ENCODE measurements at regions not wholly inside any gene's neighbourhood (a gene's known extent, or its start where the extent isn't known, plus 50 kb on each side); places are given as distances from the start of the nearest gene placed in this dataset.

GRCh38 chr16:14350081-14350480 lies 279.0 kb downstream of the MRTFB start:
- no peak for DNase-seq
- no peak overlapping the region for H3K4me3 Mint-ChIP-seq
- H3K4ac ChIP-seq (ENCODE audit: low read depth, low read length): no peak overlapping the region
- H3K27me3 ChIP-seq (ENCODE audit: insufficient read depth, low read length): no peaks in the 10 kb centered on the region
- H3K9me3 Mint-ChIP-seq: peaks cover 2 to 8% of the 10 kb centered on the region in 2 experiments; a peak in 4 of 5 replicates
- no peak overlapping the region for H2AFZ ChIP-seq (ENCODE audit: low read length)
- no peaks in the 10 kb centered on the region; the same call in 1 of the 2 replicates for H3K4me1 ChIP-seq (ENCODE audit: insufficient read depth, low read length)
- H3K4me2 ChIP-seq (ENCODE audit: insufficient read depth, insufficient read length, low read length): no peak overlapping the region
- no peak overlapping the region for H2BK5ac ChIP-seq (ENCODE audit: insufficient read length, low read length)
- no peaks in the 10 kb centered on the region for H3K79me2 ChIP-seq (ENCODE audit: insufficient read depth, low read length)
- H4K20me1 ChIP-seq (ENCODE audit: control insufficient read depth, insufficient read depth, insufficient read length): no peaks in the 10 kb centered on the region
- no peak overlapping the region for H2BK12ac ChIP-seq (ENCODE audit: insufficient read length, low read depth, low read length)
- no peak overlapping the region for H3K9ac ChIP-seq (ENCODE audit: extremely low read depth, insufficient read length, low read length)
- peaks cover 7 to 11% of the 10 kb centered on the region in 2 experiments for H3K4me1 Mint-ChIP-seq
- H2BK20ac ChIP-seq (ENCODE audit: low read depth, low read length, poor library complexity, severe bottlenecking): no peak overlapping the region
- H4K5ac ChIP-seq (ENCODE audit: insufficient read length, low read depth, low read length): no peak overlapping the region
- H4K91ac ChIP-seq (ENCODE audit: insufficient read length, low read depth, low read length): no peak overlapping the region
- H2AK5ac ChIP-seq (ENCODE audit: insufficient read length, low read length): no peak overlapping the region
- no peaks in the 10 kb centered on the region; the same call in 1 of the 2 replicates for H3K27me3 Mint-ChIP-seq (ENCODE audit: low read depth)
- no peak overlapping the region for H4K8ac ChIP-seq (replicated peaks; ENCODE audit: insufficient read length, low read depth, low read length)
- TF ChIP-seq CTCF (conservative IDR thresholded peaks at IDR 0.05): no peak
- H3K79me1 ChIP-seq (ENCODE audit: insufficient read depth, low read depth, low read length, poor library complexity, severe bottlenecking): no peaks in the 10 kb centered on the region
- no CpG with 5 or more reads among the region's 8 CpGs for WGBS (ENCODE audit: extremely low coverage, insufficient read length, low lambda C conversion rate)
- H3K18ac ChIP-seq (ENCODE audit: insufficient read length, low read depth, low read length): no peak overlapping the region
- H3K14ac ChIP-seq (ENCODE audit: insufficient read depth, low read length): no peak overlapping the region
- no peak overlapping the region for H3T11ph ChIP-seq (ENCODE audit: low read length)
- H3K27ac ChIP-seq (ENCODE audit: insufficient read length, low read depth, low read length): no peak overlapping the region
- H3K56ac ChIP-seq (ENCODE audit: insufficient read length, low read depth, low read length): no peak overlapping the region
- H2BK15ac ChIP-seq (ENCODE audit: low read depth, low read length): no peak overlapping the region
- no peak overlapping the region for H3K23ac ChIP-seq (ENCODE audit: insufficient read length, low read depth, low read length)
- H3K9me3 ChIP-seq (ENCODE audit: control insufficient read depth, low read depth, low read length): no peaks in the 10 kb centered on the region
- no peak overlapping the region for H3K27ac Mint-ChIP-seq
- H3K23me2 ChIP-seq (ENCODE audit: insufficient read length, low read depth, low read length, poor library complexity, severe bottlenecking): no peaks in the 10 kb centered on the region
- peaks cover 0 to 9% (median 2%) of the 10 kb centered on the region in 3 experiments; a peak in 5 of 7 replicates for H3K36me3 Mint-ChIP-seq (ENCODE audit: insufficient read depth in 1 of 3, low read depth in 3 of 3)
- H2BK120ac ChIP-seq (ENCODE audit: low read depth, low read length, poor library complexity, severe bottlenecking): no peak overlapping the region

Data from H9 (cell line).